Right lung (tissue), 2 donors: ENCODE measurements at regions not wholly inside any gene's neighbourhood (a gene's known extent, or its start where the extent isn't known, plus 50 kb on each side); places are given as distances from the start of the nearest gene placed in this dataset.
"Not testable (repeated sequence)": the region's sequence is repeated elsewhere in the genome, so short reads cannot be mapped to it uniquely, and the experiment has no call there.

Experiments
- DNase-seq, 2 donors: peaks; one replicate each; pipeline ENCODE4 v3.0.0-alpha.2; 2013

- DNase-seq, result no peak
Observed at GRCh38 chr2:199569336-199569735, 111.6 kb upstream of the SATB2 start.

- no peak for DNase-seq
Observed at GRCh38 chr2:199558156-199558555, 100.4 kb upstream of the SATB2 start.

- DNase-seq, result no peak
Observed at GRCh38 chr2:199556527-199557285, 99.0 kb upstream of the SATB2 start.

- DNase-seq, result no peak
Observed at GRCh38 chr2:199554026-199554425, 96.3 kb upstream of the SATB2 start.

GRCh38 chr2:199552141-199552540, 94.4 kb upstream of the SATB2 start:
- peak; percentile 10 to 17 for DNase-seq

- no peak for DNase-seq
Observed at GRCh38 chr2:199543606-199544172, 86.0 kb upstream of the SATB2 start.

- DNase-seq, result no peak
Observed at GRCh38 chr2:199535445-199536177, 77.9 kb upstream of the SATB2 start.

GRCh38 chr2:199533873-199534272, 76.1 kb upstream of the SATB2 start:
- not testable (repeated sequence) for DNase-seq

- DNase-seq, result no peak
Observed at GRCh38 chr2:199527071-199527470, 69.3 kb upstream of the SATB2 start.

GRCh38 chr2:199524689-199525574, 67.2 kb upstream of the SATB2 start:
- DNase-seq, result no peak

GRCh38 chr2:199509403-199509802, 51.7 kb upstream of the SATB2 start:
- DNase-seq, result no peak
